ENCODE measurements at regions not wholly inside any gene's neighbourhood (a gene's known extent, or its start where the extent isn't known, plus 50 kb on each side); places are given as distances from the start of the nearest gene placed in this dataset.

DNA sequence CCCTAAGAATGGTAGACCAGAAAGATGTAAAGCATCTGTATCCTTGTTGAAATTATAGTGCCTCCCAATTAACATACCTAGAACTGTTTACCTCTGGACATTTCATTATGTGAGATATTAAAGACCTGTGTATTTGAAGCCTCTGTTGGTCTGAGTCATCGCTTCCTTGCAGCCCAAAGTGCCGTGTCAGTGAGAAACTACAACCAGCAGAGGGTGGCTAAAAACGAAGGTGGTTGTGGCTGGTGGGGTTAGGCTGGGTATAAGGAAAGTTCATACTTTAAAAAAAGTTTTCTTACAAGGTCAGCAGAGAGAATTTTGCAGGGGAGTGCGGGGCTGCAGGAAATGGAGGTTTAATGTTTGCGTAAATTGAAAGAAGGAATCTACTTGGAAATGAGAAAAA, 290.7 kb downstream of the TMEM114 start:
- TF ChIP-seq, protein P1, sequence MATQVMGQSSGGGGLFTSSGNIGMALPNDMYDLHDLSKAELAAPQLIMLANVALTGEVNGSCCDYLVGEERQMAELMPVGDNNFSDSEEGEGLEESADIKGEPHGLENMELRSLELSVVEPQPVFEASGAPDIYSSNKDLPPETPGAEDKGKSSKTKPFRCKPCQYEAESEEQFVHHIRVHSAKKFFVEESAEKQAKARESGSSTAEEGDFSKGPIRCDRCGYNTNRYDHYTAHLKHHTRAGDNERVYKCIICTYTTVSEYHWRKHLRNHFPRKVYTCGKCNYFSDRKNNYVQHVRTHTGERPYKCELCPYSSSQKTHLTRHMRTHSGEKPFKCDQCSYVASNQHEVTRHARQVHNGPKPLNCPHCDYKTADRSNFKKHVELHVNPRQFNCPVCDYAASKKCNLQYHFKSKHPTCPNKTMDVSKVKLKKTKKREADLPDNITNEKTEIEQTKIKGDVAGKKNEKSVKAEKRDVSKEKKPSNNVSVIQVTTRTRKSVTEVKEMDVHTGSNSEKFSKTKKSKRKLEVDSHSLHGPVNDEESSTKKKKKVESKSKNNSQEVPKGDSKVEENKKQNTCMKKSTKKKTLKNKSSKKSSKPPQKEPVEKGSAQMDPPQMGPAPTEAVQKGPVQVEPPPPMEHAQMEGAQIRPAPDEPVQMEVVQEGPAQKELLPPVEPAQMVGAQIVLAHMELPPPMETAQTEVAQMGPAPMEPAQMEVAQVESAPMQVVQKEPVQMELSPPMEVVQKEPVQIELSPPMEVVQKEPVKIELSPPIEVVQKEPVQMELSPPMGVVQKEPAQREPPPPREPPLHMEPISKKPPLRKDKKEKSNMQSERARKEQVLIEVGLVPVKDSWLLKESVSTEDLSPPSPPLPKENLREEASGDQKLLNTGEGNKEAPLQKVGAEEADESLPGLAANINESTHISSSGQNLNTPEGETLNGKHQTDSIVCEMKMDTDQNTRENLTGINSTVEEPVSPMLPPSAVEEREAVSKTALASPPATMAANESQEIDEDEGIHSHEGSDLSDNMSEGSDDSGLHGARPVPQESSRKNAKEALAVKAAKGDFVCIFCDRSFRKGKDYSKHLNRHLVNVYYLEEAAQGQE (IDR thresholded peaks at IDR 0.05; ENCODE audit: unreplicated experiment), result no peak
- no peak for TF ChIP-seq NANOG (IDR thresholded peaks at IDR 0.05; ENCODE audit: borderline replicate concordance)
- TF ChIP-seq CREB1 (CRISPR knock-in tag; IDR thresholded peaks at IDR 0.05; ENCODE audit: low read depth), result no peak
- TF ChIP-seq JUNB (IDR thresholded peaks at IDR 0.05; ENCODE audit: unreplicated experiment), result no peak
- TF ChIP-seq, protein P2, sequence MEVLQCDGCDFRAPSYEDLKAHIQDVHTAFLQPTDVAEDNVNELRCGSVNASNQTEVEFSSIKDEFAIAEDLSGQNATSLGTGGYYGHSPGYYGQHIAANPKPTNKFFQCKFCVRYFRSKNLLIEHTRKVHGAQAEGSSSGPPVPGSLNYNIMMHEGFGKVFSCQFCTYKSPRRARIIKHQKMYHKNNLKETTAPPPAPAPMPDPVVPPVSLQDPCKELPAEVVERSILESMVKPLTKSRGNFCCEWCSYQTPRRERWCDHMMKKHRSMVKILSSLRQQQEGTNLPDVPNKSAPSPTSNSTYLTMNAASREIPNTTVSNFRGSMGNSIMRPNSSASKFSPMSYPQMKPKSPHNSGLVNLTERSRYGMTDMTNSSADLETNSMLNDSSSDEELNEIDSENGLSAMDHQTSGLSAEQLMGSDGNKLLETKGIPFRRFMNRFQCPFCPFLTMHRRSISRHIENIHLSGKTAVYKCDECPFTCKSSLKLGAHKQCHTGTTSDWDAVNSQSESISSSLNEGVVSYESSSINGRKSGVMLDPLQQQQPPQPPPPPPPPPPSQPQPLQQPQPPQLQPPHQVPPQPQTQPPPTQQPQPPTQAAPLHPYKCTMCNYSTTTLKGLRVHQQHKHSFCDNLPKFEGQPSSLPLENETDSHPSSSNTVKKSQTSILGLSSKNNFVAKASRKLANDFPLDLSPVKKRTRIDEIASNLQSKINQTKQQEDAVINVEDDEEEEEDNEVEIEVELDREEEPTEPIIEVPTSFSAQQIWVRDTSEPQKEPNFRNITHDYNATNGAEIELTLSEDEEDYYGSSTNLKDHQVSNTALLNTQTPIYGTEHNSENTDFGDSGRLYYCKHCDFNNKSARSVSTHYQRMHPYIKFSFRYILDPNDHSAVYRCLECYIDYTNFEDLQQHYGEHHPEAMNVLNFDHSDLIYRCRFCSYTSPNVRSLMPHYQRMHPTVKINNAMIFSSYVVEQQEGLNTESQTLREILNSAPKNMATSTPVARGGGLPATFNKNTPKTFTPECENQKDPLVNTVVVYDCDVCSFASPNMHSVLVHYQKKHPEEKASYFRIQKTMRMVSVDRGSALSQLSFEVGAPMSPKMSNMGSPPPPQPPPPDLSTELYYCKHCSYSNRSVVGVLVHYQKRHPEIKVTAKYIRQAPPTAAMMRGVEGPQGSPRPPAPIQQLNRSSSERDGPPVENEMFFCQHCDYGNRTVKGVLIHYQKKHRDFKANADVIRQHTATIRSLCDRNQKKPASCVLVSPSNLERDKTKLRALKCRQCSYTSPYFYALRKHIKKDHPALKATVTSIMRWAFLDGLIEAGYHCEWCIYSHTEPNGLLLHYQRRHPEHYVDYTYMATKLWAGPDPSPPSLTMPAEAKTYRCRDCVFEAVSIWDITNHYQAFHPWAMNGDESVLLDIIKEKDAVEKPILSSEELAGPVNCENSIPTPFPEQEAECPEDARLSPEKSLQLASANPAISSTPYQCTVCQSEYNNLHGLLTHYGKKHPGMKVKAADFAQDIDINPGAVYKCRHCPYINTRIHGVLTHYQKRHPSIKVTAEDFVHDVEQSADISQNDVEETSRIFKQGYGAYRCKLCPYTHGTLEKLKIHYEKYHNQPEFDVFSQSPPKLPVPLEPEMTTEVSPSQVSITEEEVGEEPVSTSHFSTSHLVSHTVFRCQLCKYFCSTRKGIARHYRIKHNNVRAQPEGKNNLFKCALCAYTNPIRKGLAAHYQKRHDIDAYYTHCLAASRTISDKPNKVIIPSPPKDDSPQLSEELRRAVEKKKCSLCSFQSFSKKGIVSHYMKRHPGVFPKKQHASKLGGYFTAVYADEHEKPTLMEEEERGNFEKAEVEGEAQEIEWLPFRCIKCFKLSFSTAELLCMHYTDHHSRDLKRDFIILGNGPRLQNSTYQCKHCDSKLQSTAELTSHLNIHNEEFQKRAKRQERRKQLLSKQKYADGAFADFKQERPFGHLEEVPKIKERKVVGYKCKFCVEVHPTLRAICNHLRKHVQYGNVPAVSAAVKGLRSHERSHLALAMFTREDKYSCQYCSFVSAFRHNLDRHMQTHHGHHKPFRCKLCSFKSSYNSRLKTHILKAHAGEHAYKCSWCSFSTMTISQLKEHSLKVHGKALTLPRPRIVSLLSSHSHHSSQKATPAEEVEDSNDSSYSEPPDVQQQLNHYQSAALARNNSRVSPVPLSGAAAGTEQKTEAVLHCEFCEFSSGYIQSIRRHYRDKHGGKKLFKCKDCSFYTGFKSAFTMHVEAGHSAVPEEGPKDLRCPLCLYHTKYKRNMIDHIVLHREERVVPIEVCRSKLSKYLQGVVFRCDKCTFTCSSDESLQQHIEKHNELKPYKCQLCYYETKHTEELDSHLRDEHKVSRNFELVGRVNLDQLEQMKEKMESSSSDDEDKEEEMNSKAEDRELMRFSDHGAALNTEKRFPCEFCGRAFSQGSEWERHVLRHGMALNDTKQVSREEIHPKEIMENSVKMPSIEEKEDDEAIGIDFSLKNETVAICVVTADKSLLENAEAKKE (CRISPR knock-in tag; IDR thresholded peaks at IDR 0.05), result no peak
- no peak for TF ChIP-seq STAT1 (IDR thresholded peaks at IDR 0.05; ENCODE audit: unreplicated experiment)
- TF ChIP-seq EZH2phosphoT487 (IDR thresholded peaks at IDR 0.05; ENCODE audit: unreplicated experiment), result no peak
- TF ChIP-seq, protein P3, sequence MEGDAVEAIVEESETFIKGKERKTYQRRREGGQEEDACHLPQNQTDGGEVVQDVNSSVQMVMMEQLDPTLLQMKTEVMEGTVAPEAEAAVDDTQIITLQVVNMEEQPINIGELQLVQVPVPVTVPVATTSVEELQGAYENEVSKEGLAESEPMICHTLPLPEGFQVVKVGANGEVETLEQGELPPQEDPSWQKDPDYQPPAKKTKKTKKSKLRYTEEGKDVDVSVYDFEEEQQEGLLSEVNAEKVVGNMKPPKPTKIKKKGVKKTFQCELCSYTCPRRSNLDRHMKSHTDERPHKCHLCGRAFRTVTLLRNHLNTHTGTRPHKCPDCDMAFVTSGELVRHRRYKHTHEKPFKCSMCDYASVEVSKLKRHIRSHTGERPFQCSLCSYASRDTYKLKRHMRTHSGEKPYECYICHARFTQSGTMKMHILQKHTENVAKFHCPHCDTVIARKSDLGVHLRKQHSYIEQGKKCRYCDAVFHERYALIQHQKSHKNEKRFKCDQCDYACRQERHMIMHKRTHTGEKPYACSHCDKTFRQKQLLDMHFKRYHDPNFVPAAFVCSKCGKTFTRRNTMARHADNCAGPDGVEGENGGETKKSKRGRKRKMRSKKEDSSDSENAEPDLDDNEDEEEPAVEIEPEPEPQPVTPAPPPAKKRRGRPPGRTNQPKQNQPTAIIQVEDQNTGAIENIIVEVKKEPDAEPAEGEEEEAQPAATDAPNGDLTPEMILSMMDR (conservative IDR thresholded peaks at IDR 0.05; ENCODE audit: low read depth in 2 of 2), result no peak
- TF ChIP-seq, protein P4, sequence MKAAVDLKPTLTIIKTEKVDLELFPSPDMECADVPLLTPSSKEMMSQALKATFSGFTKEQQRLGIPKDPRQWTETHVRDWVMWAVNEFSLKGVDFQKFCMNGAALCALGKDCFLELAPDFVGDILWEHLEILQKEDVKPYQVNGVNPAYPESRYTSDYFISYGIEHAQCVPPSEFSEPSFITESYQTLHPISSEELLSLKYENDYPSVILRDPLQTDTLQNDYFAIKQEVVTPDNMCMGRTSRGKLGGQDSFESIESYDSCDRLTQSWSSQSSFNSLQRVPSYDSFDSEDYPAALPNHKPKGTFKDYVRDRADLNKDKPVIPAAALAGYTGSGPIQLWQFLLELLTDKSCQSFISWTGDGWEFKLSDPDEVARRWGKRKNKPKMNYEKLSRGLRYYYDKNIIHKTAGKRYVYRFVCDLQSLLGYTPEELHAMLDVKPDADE (IDR thresholded peaks at IDR 0.05), result no peak
- TF ChIP-seq EZH2 (IDR thresholded peaks at IDR 0.05; ENCODE audit: low read depth, unreplicated experiment), result no peak
- TF ChIP-seq ZNF114 (CRISPR knock-in tag; IDR thresholded peaks at IDR 0.05), result no peak
- TF ChIP-seq POLR2AphosphoS5 (IDR thresholded peaks at IDR 0.05; ENCODE audit: low read depth), result no peak
- TF ChIP-seq ZNF331 (CRISPR knock-in tag; IDR thresholded peaks at IDR 0.05; ENCODE audit: low read depth), result no peak
- no peaks in the 10 kb centered on the region; the same call in 2 of the 3 replicates for H3K9me3 Mint-ChIP-seq
- no peaks in the 10 kb centered on the region for H3K4me1 ChIP-seq (ENCODE audit: insufficient read depth)
- no peaks in the 10 kb centered on the region for H3K79me2 ChIP-seq (replicated peaks; ENCODE audit: insufficient read depth)
- no peaks in the 10 kb centered on the region for H3K36me3 Mint-ChIP-seq (ENCODE audit: low read depth)
- H3K9me2 ChIP-seq (ENCODE audit: insufficient read depth), result no peaks in the 10 kb centered on the region
- no peaks in the 10 kb centered on the region for H3K27me3 ChIP-seq (ENCODE audit: insufficient read depth)
- H3K4me3 Mint-ChIP-seq, result no peak overlapping the region
- no peak overlapping the region for H3K4me3 ChIP-seq
- H3F3A ChIP-seq (replicated peaks; ENCODE audit: low read depth), result no peaks in the 10 kb centered on the region
- ATAC-seq (no peak), DNase-seq (ENCODE audit: low spot score) (no peak)
- no peaks in the 10 kb centered on the region for H4K20me1 ChIP-seq (replicated peaks; ENCODE audit: insufficient read depth)
- H3K4me1 Mint-ChIP-seq, result no peaks in the 10 kb centered on the region
- H3K27ac ChIP-seq (ENCODE audit: low read depth), result no peak overlapping the region
- no peak overlapping the region for H2AFZ ChIP-seq
- H3K27me3 Mint-ChIP-seq (ENCODE audit: insufficient read depth, low read depth, poor library complexity), result peaks cover 3% of the 10 kb centered on the region
- H3K36me3 ChIP-seq (ENCODE audit: insufficient read depth), result no peaks in the 10 kb centered on the region
- H3K27ac Mint-ChIP-seq, result no peak overlapping the region; the same call in 1 of the 2 replicates
- H3K4me2 ChIP-seq, result no peak overlapping the region

Data from GM23338 (cell line).